Central memory CD8-positive, alpha-beta T cell (primary cell): ENCODE measurements at regions not wholly inside any gene's neighbourhood (a gene's known extent, or its start where the extent isn't known, plus 50 kb on each side); places are given as distances from the start of the nearest gene placed in this dataset.
"Not testable (repeated sequence)": the region's sequence is repeated elsewhere in the genome, so short reads cannot be mapped to it uniquely, and the experiment has no call there.

Experiments used
- ATAC-seq: fragments of 150-1000 bp; cut with Tn5 transposase; replicated peaks from 2 replicates; pipeline ENCODE4 v1.10.0; 2022; ENCODE audit warnings: mild to moderate bottlenecking, moderate FRiP score, moderate number of reproducible peaks; ENCODE audit not compliant: poor library complexity, severe bottlenecking; ENCODE audit errors: extremely low read depth
- DNase-seq, 2 donors: peaks; one replicate each; pipeline ENCODE4 v3.0.0; 2021; ENCODE audit warnings: low spot score in 2 of 2
- H3K27ac Mint-ChIP-seq: one replicate; pipeline ENCODE4 v1.8.0; 2022; ENCODE audit warnings: low read depth, mild to moderate bottlenecking, moderate library complexity, mixed read lengths
- H3K27me3 Mint-ChIP-seq: one replicate; pipeline ENCODE4 v1.8.0; 2022; ENCODE audit warnings: mixed read lengths
- H3K36me3 Mint-ChIP-seq: one replicate; pipeline ENCODE4 v1.8.0; 2022; ENCODE audit warnings: mild to moderate bottlenecking, moderate library complexity, mixed read lengths; ENCODE audit not compliant: insufficient read depth
- H3K4me1 Mint-ChIP-seq: one replicate; pipeline ENCODE4 v1.8.0; 2022; ENCODE audit warnings: mixed read lengths
- H3K4me3 Mint-ChIP-seq: one replicate; pipeline ENCODE4 v1.8.0; 2022; ENCODE audit warnings: mild to moderate bottlenecking, moderate library complexity, mixed read lengths
- H3K9me3 Mint-ChIP-seq: one replicate; pipeline ENCODE4 v1.8.0; 2022; ENCODE audit warnings: mixed read lengths

GRCh38 chr7:114364151-114364550, 50.5 kb upstream of the FOXP2 start:
- DNase-seq = no peak
- no peak overlapping the region for H3K4me3 Mint-ChIP-seq
- no peak overlapping the region for H3K27ac Mint-ChIP-seq
- H3K27me3 Mint-ChIP-seq = no peaks in the 10 kb centered on the region
- peaks cover 2% of the 10 kb centered on the region for H3K36me3 Mint-ChIP-seq
- no peaks in the 10 kb centered on the region for H3K4me1 Mint-ChIP-seq
- no peak for ATAC-seq
- peaks cover 16% of the 10 kb centered on the region for H3K9me3 Mint-ChIP-seq

DNA sequence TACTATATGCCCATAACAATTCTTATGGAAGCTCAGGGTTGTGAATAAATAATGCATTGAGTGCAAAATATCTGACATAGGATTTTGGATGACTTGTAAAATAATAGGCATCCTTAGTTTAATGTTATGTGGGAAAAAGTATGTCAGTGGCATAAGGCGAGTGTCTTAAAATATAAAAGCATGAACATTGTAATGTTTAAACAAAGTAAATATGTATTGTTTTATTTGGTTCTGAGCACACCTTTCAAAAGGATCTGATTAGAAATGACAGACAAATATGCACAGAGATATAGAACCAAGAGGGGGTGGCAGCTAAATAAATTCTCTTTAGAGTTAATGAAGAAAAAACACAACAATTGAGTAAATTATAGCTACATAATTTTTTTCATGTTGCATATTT, 51.3 kb upstream of the FOXP2 start:
- Mint-ChIP-seq H3K4me3 (no peak overlapping the region), H3K4me1 (no peaks in the 10 kb centered on the region), H3K27me3 (no peaks in the 10 kb centered on the region), H3K9me3 (peaks cover 16% of the 10 kb centered on the region), H3K27ac (no peak overlapping the region), H3K36me3 (peaks cover 2% of the 10 kb centered on the region)
- no peak for ATAC-seq
- DNase-seq = no peak

- no peak overlapping the region for H3K4me3 Mint-ChIP-seq
- ATAC-seq = no peak
- H3K27ac Mint-ChIP-seq = no peak overlapping the region
- DNase-seq = no peak
- H3K4me1 Mint-ChIP-seq = no peaks in the 10 kb centered on the region
- H3K9me3 Mint-ChIP-seq = peaks cover 16% of the 10 kb centered on the region
- peaks cover 2% of the 10 kb centered on the region for H3K36me3 Mint-ChIP-seq
- H3K27me3 Mint-ChIP-seq = no peaks in the 10 kb centered on the region
These were observed 55.7 kb upstream of the FOXP2 start for GRCh38 chr7:114358911-114359310.

DNA sequence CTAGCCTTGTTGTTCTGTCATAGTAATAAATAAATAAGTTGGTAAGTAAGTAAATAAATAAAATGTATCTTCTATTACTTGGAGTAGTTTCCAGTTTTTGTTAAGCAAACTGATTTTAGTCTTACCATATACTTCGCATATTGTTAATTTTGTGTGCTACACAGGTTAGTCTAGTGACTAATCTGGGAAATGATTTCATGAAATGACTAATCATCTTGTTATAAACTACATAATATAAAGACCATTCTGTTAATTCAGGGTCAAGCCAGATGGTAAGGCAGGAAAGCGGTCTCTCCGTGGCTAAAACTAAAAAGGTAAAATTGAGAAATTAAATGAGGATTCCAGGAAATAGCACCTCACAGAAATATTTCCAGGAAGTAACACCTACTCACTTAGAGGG, 58.5 kb upstream of the FOXP2 start:
- H3K36me3 Mint-ChIP-seq = peaks cover 2% of the 10 kb centered on the region
- H3K27me3 Mint-ChIP-seq = no peaks in the 10 kb centered on the region
- no peak for DNase-seq
- ATAC-seq = no peak
- H3K4me3 Mint-ChIP-seq = no peak overlapping the region
- H3K4me1 Mint-ChIP-seq = no peaks in the 10 kb centered on the region
- H3K27ac Mint-ChIP-seq = no peak overlapping the region
- H3K9me3 Mint-ChIP-seq = peaks cover 13% of the 10 kb centered on the region

DNA sequence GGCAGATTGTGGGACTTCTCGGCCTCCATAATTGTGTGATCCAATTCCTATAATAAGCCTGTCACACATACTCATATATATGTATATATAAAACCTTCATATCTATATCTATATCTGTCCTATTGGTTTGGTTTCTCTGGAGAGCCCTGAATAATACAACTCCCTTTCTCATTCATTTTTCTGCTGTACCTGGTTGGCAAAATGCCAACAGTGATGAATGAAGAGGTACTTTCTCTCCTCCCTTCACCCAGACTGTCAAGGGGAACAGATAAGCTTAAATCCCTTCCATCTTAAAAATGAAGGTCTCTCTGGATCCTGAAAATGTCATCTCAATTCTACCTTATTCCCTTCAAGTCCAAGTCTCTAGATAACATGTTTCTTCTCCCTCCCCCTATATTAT, 60.3 kb upstream of the FOXP2 start:
- Mint-ChIP-seq H3K9me3 (peaks cover 8% of the 10 kb centered on the region), H3K4me3 (no peak overlapping the region), H3K27me3 (no peaks in the 10 kb centered on the region), H3K36me3 (no peaks in the 10 kb centered on the region), H3K27ac (no peak overlapping the region), H3K4me1 (no peaks in the 10 kb centered on the region)
- ATAC-seq = no peak
- DNase-seq = no peak

GRCh38 chr7:114345494-114345893, 69.1 kb upstream of the FOXP2 start:
- H3K9me3 Mint-ChIP-seq = no peaks in the 10 kb centered on the region
- no peak overlapping the region for H3K27ac Mint-ChIP-seq
- no peak for ATAC-seq
- no peaks in the 10 kb centered on the region for H3K4me1 Mint-ChIP-seq
- no peaks in the 10 kb centered on the region for H3K36me3 Mint-ChIP-seq
- DNase-seq = no peak
- H3K27me3 Mint-ChIP-seq = no peaks in the 10 kb centered on the region
- H3K4me3 Mint-ChIP-seq = no peak overlapping the region

- Mint-ChIP-seq H3K9me3 (no peaks in the 10 kb centered on the region), H3K4me1 (no peaks in the 10 kb centered on the region), H3K27ac (no peak overlapping the region), H3K27me3 (no peaks in the 10 kb centered on the region), H3K36me3 (no peaks in the 10 kb centered on the region), H3K4me3 (no peak overlapping the region)
- ATAC-seq (no peak), DNase-seq (no peak)
These were observed 70.5 kb upstream of the FOXP2 start for GRCh38 chr7:114343949-114344708.

DNA sequence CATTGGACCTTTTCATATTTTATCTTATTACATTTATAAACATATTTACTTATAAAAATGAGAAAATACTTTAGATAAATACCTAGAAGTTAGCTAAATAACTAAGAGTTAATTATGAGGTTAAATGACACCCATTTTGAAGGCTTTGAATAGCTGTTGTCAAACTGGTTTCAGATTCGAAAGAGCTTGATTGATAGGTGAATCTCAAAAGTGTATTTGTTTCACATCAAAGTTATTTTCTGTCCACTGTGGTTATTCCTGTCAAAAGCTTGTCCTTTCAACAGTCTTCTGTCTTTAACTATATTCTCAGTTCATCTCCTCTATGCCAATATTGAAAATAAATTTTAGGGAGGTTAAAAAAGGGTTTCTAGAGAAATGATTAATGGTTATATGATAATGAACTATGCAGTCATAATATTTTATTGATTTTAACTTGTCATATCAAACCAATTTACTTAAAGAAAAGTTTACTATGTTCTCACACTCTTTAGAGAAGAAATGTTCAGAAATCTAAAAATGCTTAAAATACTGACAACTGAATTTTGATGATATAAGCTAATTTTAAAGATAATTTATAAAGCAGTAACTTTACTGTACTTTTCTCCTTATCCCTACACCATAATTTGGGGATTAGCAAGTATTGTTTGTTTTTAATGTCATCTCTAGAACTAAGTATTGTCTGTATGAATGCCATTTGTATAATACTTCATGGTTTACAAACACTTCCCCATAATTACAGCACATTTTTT, 72.0 kb upstream of the FOXP2 start:
- no peaks in the 10 kb centered on the region for H3K27me3 Mint-ChIP-seq
- no peaks in the 10 kb centered on the region for H3K9me3 Mint-ChIP-seq
- H3K36me3 Mint-ChIP-seq = no peaks in the 10 kb centered on the region
- ATAC-seq = no peak
- H3K4me3 Mint-ChIP-seq = no peak overlapping the region
- no peak overlapping the region for H3K27ac Mint-ChIP-seq
- H3K4me1 Mint-ChIP-seq = no peaks in the 10 kb centered on the region
- no peak for DNase-seq

DNA sequence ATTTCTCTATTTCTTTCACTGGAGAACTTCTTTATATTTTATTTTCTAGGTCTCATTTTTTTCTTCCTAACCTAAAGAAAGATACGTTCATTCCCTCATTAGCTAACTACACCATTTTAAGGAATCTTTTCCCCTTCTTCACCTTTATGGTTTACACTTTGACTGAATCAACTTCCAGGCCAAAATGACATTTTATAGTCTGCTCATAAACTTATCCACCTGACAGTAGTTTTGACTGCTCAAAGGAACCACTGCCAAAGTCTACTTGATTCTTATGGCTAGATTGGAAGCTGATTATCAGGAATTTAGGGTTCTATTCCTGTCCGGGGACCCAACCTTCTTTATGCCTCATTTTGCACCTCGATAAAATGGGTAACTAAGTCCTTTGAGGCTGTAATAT, 73.0 kb upstream of the FOXP2 start:
- no peaks in the 10 kb centered on the region for H3K27me3 Mint-ChIP-seq
- H3K36me3 Mint-ChIP-seq = no peaks in the 10 kb centered on the region
- H3K4me1 Mint-ChIP-seq = no peaks in the 10 kb centered on the region
- no peaks in the 10 kb centered on the region for H3K9me3 Mint-ChIP-seq
- ATAC-seq (no peak), DNase-seq (no peak)
- H3K4me3 Mint-ChIP-seq = no peak overlapping the region
- H3K27ac Mint-ChIP-seq = no peak overlapping the region

- Mint-ChIP-seq H3K36me3 (no peaks in the 10 kb centered on the region), H3K9me3 (no peaks in the 10 kb centered on the region), H3K27me3 (no peaks in the 10 kb centered on the region), H3K4me1 (no peaks in the 10 kb centered on the region), H3K4me3 (no peak overlapping the region), H3K27ac (no peak overlapping the region)
- no peak for ATAC-seq
- DNase-seq = no peak
These were observed 79.6 kb upstream of the FOXP2 start for GRCh38 chr7:114334989-114335388.

GRCh38 chr7:114329458-114329857, 85.2 kb upstream of the FOXP2 start:
- H3K4me3 Mint-ChIP-seq, H3K27ac Mint-ChIP-seq, DNase-seq, H3K36me3 Mint-ChIP-seq, H3K27me3 Mint-ChIP-seq, H3K9me3 Mint-ChIP-seq, ATAC-seq, H3K4me1 Mint-ChIP-seq: not testable (repeated sequence)

GRCh38 chr7:114317450-114318098, 97.0 kb upstream of the FOXP2 start:
- Mint-ChIP-seq H3K27me3 (no peaks in the 10 kb centered on the region), H3K4me3 (no peak overlapping the region)
- no peak for ATAC-seq

GRCh38 chr7:114312649-114313048, 102.0 kb upstream of the FOXP2 start:
- DNase-seq (no peak), ATAC-seq (no peak)
- Mint-ChIP-seq H3K27me3 (no peaks in the 10 kb centered on the region), H3K36me3 (no peaks in the 10 kb centered on the region), H3K4me3 (no peak overlapping the region), H3K4me1 (no peaks in the 10 kb centered on the region), H3K27ac (no peak overlapping the region), H3K9me3 (peaks cover 1% of the 10 kb centered on the region)

More at GRCh38 chr7:114317450-114318098, 97.0 kb upstream of the FOXP2 start:
- H3K9me3 Mint-ChIP-seq = peaks cover 10% of the 10 kb centered on the region
- no peak overlapping the region for H3K27ac Mint-ChIP-seq
- no peaks in the 10 kb centered on the region for H3K36me3 Mint-ChIP-seq
- no peaks in the 10 kb centered on the region for H3K4me1 Mint-ChIP-seq
- DNase-seq = no peak
